Spleen (tissue), 11 donors: ENCODE measurements at regions not wholly inside any gene's neighbourhood (a gene's known extent, or its start where the extent isn't known, plus 50 kb on each side); places are given as distances from the start of the nearest gene placed in this dataset.

ENCODE experiments used
- DNase-seq: peaks from one replicate; pipeline ENCODE4 v3.0.0-alpha.2; 2020
- H3K27ac ChIP-seq, 8 donors: fragments of 200-600 bp; sonication (generic) in 7 of 8; 1 replicate in 4 of 8; 2 replicates in 4 of 8; pipeline versions ENCODE4 v1.5.0 to v1.8.0; 2016 to 2021; ENCODE audit warnings: inconsistent platforms in 4 of 8, mild to moderate bottlenecking in 4 of 8, moderate library complexity in 1 of 8
- H3K27me3 ChIP-seq, 7 donors: fragments of 200-600 bp; sonication (generic) in 6 of 7; replicated peaks in 1 of 7; 1 replicate in 4 of 7; 2 replicates in 3 of 7; pipeline versions ENCODE4 v1.5.0 to v1.8.0; 2016 to 2021; ENCODE audit warnings: inconsistent platforms in 3 of 7, mild to moderate bottlenecking in 1 of 7
- H3K36me3 ChIP-seq, 6 donors: fragments of 200-600 bp; sonication (generic) in 5 of 6; 1 replicate in 4 of 6; 2 replicates in 2 of 6; pipeline versions ENCODE4 v1.5.0 to v1.8.0; 2016 to 2021; ENCODE audit warnings: inconsistent platforms in 2 of 6
- H3K4me1 ChIP-seq, 6 donors: fragments of 200-600 bp; sonication (generic) in 5 of 6; 1 replicate in 3 of 6; 2 replicates in 3 of 6; pipeline versions ENCODE4 v1.5.0 to v1.8.0; 2016 to 2021; ENCODE audit warnings: inconsistent platforms in 3 of 6
- H3K4me3 ChIP-seq, 8 donors: fragments of 200-600 bp; sonication (generic) in 7 of 8; 1 replicate in 4 of 8; 2 replicates in 4 of 8; pipeline versions ENCODE4 v1.5.0 to v1.8.0; 2016 to 2021; ENCODE audit warnings: inconsistent platforms in 4 of 8, mild to moderate bottlenecking in 4 of 8, moderate library complexity in 2 of 8
- H3K9me3 ChIP-seq, 8 donors: fragments of 200-600 bp; sonication (generic) in 7 of 8; 1 replicate in 4 of 8; 2 replicates in 4 of 8; pipeline versions ENCODE4 v1.5.0 to v1.8.0; 2016 to 2021; ENCODE audit warnings: inconsistent platforms in 4 of 8
- POLR2A ChIP-seq, 3 donors: fragments of 450-650 bp; IDR thresholded peaks; one replicate each; pipeline ENCODE4 v1.5.1; 2017; ENCODE audit warnings: antibody characterized with exemption in 3 of 3, mild to moderate bottlenecking in 1 of 3
- POLR2AphosphoS5 ChIP-seq, 3 donors: sonication (generic); formaldehyde crosslinking; IDR thresholded peaks; one replicate each; pipeline ENCODE4 v1.5.1; 2017; ENCODE audit warnings: antibody characterized with exemption in 3 of 3
- WGBS, 5 donors: extraction: QIAGEN DNeasy Blood & Tissue Kit in 3 of 5; methylation state at CpG; one replicate each; pipeline versions ENCODE4 v1.1.5 to v1.1.7; 2013 to 2018; 5-methylcytosine and 5-hydroxymethylcytosine counted together
- intact Hi-C: fragments of 100-400 bp; cut with DNase I; formaldehyde crosslinking; loops from one replicate; pipeline ENCODE4 v1.15.0; 2023; ENCODE audit warnings: low total_unique reads
- TF ChIP-seq, protein P1 (sequence below), 11 experiments: fragments of 200-600 bp in 7 of 11; fragments of 450-650 bp in 4 of 11; sonication (generic) in 4 of 11; IDR thresholded peaks in 8 of 11; conservative IDR thresholded peaks in 3 of 11; 1 replicate in 7 of 11; 2 replicates in 4 of 11; pipeline versions ENCODE4 v1.4.0 to v1.8.0; 2016 to 2021; ENCODE audit warnings: antibody characterized with exemption in 11 of 11, inconsistent platforms in 4 of 11, mild to moderate bottlenecking in 1 of 11
- donor health status: healthy with polysubstance abuse.
- donor health status: DM: no; HTN: no; CAD: no; lungs with moderate emphysema.
- donor health status: DM: no; HTN: no; CAD: no.
- donor health status: Bipolar disorder and iron deficiency.
- donor health status: healthy.
- donor health status: DM: no; HTN: no; CAD: no.
- donor health status: DM: yes; HTN: yes; CAD: no.

DNA sequence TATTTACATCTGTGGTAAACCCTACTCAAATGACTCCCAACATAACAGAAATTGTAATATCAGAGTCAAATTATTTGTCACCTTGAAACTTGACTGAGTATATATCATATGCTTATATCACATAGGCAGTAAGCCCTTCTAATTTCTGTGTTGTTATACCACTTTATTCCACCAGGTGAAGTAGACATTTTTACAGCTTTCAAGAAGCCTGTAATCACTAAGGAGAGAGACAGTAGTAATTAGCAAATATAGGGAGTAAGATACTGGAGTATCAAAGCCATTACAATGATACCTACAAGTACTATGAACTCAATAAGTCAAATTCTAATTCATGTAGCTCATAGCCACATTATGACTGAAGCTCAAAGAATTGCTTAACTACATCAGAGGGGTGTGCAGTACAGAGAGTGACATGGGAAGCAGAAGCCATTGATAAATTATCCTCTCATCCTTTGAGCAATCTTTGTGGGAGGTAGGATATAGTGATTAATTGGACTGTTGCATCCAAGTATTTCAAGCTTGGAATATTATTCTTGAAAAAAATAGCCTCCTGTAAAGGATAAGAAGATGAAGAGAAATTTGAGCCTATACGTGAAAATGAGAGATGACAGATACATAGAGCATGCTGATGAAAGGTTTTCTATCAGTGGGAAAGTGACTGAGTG lies 1005.9 kb downstream of the ZPLD1 start:
- H3K4me1 ChIP-seq: no peaks in the 10 kb centered on the region
- intact Hi-C loops: no loop called here
- no peak overlapping the region for H3K4me3 ChIP-seq
- no peak for DNase-seq
- H3K9me3 ChIP-seq: peaks cover 0 to 18% (median 8%) of the 10 kb centered on the region in 8 donors
- TF ChIP-seq POLR2AphosphoS5 (IDR thresholded peaks at IDR 0.05) (no peak), POLR2A (IDR thresholded peaks at IDR 0.05) (no peak)
- TF ChIP-seq, protein P1, sequence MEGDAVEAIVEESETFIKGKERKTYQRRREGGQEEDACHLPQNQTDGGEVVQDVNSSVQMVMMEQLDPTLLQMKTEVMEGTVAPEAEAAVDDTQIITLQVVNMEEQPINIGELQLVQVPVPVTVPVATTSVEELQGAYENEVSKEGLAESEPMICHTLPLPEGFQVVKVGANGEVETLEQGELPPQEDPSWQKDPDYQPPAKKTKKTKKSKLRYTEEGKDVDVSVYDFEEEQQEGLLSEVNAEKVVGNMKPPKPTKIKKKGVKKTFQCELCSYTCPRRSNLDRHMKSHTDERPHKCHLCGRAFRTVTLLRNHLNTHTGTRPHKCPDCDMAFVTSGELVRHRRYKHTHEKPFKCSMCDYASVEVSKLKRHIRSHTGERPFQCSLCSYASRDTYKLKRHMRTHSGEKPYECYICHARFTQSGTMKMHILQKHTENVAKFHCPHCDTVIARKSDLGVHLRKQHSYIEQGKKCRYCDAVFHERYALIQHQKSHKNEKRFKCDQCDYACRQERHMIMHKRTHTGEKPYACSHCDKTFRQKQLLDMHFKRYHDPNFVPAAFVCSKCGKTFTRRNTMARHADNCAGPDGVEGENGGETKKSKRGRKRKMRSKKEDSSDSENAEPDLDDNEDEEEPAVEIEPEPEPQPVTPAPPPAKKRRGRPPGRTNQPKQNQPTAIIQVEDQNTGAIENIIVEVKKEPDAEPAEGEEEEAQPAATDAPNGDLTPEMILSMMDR (IDR thresholded peaks at IDR 0.05 in 8 of 11, conservative IDR thresholded peaks at IDR 0.05 in 3 of 11): no peak
- no peaks in the 10 kb centered on the region for H3K27me3 ChIP-seq
- H3K36me3 ChIP-seq: no peaks in the 10 kb centered on the region
- WGBS, 5 donors: 60 to 71% (median 67%) methylated on average over 1 of the region's 1 CpG
- H3K27ac ChIP-seq: no peak overlapping the region

DNA sequence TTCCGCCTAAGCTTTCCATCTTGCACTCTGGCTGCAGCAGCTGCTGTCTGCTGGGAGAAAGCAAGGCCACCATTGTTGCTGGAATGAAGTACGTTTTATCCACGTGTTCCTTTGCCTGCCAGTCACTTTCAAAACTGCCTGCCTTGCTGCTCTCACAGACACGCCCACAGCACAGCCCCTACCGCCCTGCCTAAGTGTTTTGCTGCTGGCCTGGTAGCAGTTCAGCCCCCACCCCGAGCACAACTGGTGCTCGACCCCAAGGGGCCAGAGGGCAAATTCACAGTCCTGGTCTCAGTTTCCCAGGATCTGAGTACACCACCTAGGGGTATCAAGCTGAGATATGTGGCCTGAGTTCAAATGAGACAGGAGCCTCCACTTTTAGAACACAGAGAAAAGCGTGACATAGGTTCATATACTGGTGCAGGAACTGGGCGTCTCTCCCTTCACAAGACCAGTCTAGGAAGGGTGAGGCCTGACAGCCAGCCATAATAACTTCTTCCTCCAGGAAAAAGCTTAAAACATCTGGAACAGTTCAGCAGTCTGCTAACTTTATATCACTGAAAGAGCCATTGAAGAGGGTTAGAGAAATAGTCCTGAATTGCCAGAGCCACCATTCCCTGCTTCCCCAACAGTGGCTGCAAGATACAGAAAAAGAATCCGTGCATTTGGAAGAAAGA lies 1012.3 kb downstream of the ZPLD1 start:
- no peak for DNase-seq
- Histone ChIP-seq H3K36me3 (no peaks in the 10 kb centered on the region), H3K4me3 (no peak overlapping the region), H3K27ac (no peak overlapping the region), H3K27me3 (no peaks in the 10 kb centered on the region), H3K9me3 (peaks cover 0 to 17% (median 7%) of the 10 kb centered on the region in 8 donors), H3K4me1 (no peaks in the 10 kb centered on the region)
- intact Hi-C loops: no loop called here
- TF ChIP-seq POLR2AphosphoS5 (IDR thresholded peaks at IDR 0.05) (no peak), POLR2A (IDR thresholded peaks at IDR 0.05) (no peak)
- TF ChIP-seq, protein P1 (IDR thresholded peaks at IDR 0.05 in 8 of 11, conservative IDR thresholded peaks at IDR 0.05 in 3 of 11): no peak
- WGBS, 5 donors: 60 to 82% (median 70%) methylated on average over 8 to 10 of the region's 10 CpGs

DNA sequence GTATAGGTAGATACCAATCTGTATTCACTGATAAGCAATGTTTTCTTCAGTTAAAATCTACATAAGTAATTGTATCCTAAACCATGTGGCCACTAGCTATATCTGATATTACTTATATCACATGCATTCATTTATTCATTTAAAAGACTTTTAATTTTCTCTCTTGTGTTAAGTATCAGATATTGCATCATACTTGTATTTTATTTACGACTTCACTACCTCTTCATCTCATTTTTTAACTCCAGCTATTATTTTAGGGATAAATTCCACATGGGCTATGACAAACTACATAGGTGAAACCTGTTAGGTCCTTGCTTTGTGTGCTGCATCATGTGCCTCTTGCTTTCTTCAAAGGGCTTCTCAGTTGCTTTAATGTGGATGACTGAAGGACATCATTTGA lies 1018.3 kb downstream of the ZPLD1 start:
- peaks cover 0 to 11% (median 5%) of the 10 kb centered on the region in 8 donors for H3K9me3 ChIP-seq
- intact Hi-C loops: no loop called here
- WGBS, 5 donors: 54 to 78% (median 63%) methylated on average over 1 of the region's 1 CpG
- no peak for TF ChIP-seq POLR2A (IDR thresholded peaks at IDR 0.05)
- no peak for TF ChIP-seq POLR2AphosphoS5 (IDR thresholded peaks at IDR 0.05)
- TF ChIP-seq, protein P1 (IDR thresholded peaks at IDR 0.05 in 8 of 11, conservative IDR thresholded peaks at IDR 0.05 in 3 of 11): no peak
- no peaks in the 10 kb centered on the region for H3K27me3 ChIP-seq
- no peak overlapping the region for H3K27ac ChIP-seq
- H3K4me3 ChIP-seq: no peak overlapping the region
- no peaks in the 10 kb centered on the region for H3K4me1 ChIP-seq
- no peak for DNase-seq
- H3K36me3 ChIP-seq: no peaks in the 10 kb centered on the region

DNA sequence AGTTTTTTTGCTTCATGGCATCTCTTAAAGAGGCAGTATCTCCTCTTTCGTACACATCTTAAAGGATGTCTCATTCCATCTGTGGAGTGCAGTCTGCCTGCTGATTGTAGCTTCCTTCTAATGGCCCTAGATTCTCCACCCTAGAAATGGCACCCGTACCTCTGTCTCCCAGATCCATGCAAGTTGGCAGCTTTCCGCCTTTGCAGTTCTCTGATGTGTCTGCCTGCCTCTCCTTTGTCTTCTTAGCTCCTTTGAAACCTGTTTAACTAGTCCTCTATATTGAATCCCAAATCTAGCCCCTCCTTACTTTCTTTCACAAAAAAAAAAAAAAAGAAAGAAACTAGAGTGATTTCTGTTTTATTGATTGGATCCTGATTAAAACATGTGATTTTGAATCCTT lies 1025.0 kb downstream of the ZPLD1 start:
- H3K4me3 ChIP-seq: no peak overlapping the region
- TF ChIP-seq, protein P1 (IDR thresholded peaks at IDR 0.05 in 8 of 11, conservative IDR thresholded peaks at IDR 0.05 in 3 of 11): no peak
- TF ChIP-seq POLR2AphosphoS5 (IDR thresholded peaks at IDR 0.05) (no peak), POLR2A (IDR thresholded peaks at IDR 0.05) (no peak)
- no peaks in the 10 kb centered on the region for H3K4me1 ChIP-seq
- H3K9me3 ChIP-seq: peaks cover 0 to 14% (median 0%) of the 10 kb centered on the region in 8 donors
- no peaks in the 10 kb centered on the region for H3K27me3 ChIP-seq
- intact Hi-C loops: no loop called here
- WGBS, 5 donors: 64 to 89% (median 83%) methylated on average over 3 of the region's 3 CpGs
- H3K27ac ChIP-seq: no peak overlapping the region
- DNase-seq: no peak
- no peaks in the 10 kb centered on the region for H3K36me3 ChIP-seq
